Naive thymus-derived CD8-positive, alpha-beta T cell (primary cell): ENCODE measurements at regions not wholly inside any gene's neighbourhood (a gene's known extent, or its start where the extent isn't known, plus 50 kb on each side); places are given as distances from the start of the nearest gene placed in this dataset.

ENCODE experiments used
- ATAC-seq, 2 donors: fragments of 150-1000 bp; cut with Tn5 transposase in 1 of 2; sonication (Bioruptor Pico), chemical (Tn5 transposase) in 1 of 2; 1 replicate in 1 of 2; 2 replicates in 1 of 2; pipeline ENCODE4 v1.10.0; 2021; ENCODE audit warnings: mild to moderate bottlenecking in 2 of 2, moderate library complexity in 2 of 2
- POLR2A ChIA-PET: fragments of 350-600 bp; sonication (Branson Sonifier 250); formaldehyde crosslinking; loops from one replicate; lab custom pipeline; 2021; ENCODE audit warnings: antibody characterized with exemption; lab: Charles Lee
- DNase-seq, 10 donors: peaks; one replicate each; pipeline versions ENCODE4 v3.0.0 to v3.0.0-alpha.2; 2020 to 2022
- H3K27ac Mint-ChIP-seq, 10 donors: one replicate each; pipeline ENCODE4 v1.8.0; 2020 to 2022; ENCODE audit warnings: mild to moderate bottlenecking in 10 of 10, mixed read lengths in 10 of 10, moderate library complexity in 4 of 10, inconsistent platforms in 1 of 10
- H3K27me3 Mint-ChIP-seq, 5 donors: one replicate each; pipeline ENCODE4 v1.8.0; 2021 to 2022; ENCODE audit warnings: mixed read lengths in 5 of 5
- H3K36me3 Mint-ChIP-seq, 3 donors: one replicate each; pipeline ENCODE4 v1.8.0; 2020 to 2022; ENCODE audit warnings: mixed read lengths in 3 of 3, mild to moderate bottlenecking in 2 of 3, inconsistent platforms in 1 of 3
- H3K4me1 Mint-ChIP-seq, 4 donors: one replicate each; pipeline ENCODE4 v1.8.0; 2021 to 2022; ENCODE audit warnings: mixed read lengths in 4 of 4
- H3K4me3 Mint-ChIP-seq, 10 donors: one replicate each; pipeline ENCODE4 v1.8.0; 2020 to 2022; ENCODE audit warnings: mild to moderate bottlenecking in 10 of 10, mixed read lengths in 10 of 10, moderate library complexity in 6 of 10, inconsistent platforms in 1 of 10
- H3K9me3 Mint-ChIP-seq, 9 donors: one replicate each; pipeline ENCODE4 v1.8.0; 2020 to 2022; ENCODE audit warnings: mixed read lengths in 9 of 9, mild to moderate bottlenecking in 3 of 9, inconsistent platforms in 1 of 9, moderate library complexity in 1 of 9

- no peaks in the 10 kb centered on the region for H3K4me1 Mint-ChIP-seq
- POLR2A ChIA-PET = no interaction called here
- peaks cover 4 to 35% (median 25%) of the 10 kb centered on the region in 9 donors for H3K9me3 Mint-ChIP-seq
- no peak overlapping the region for H3K4me3 Mint-ChIP-seq
- no peak for ATAC-seq
- peaks cover 0 to 29% (median 20%) of the 10 kb centered on the region in 3 donors for H3K36me3 Mint-ChIP-seq
- H3K27me3 Mint-ChIP-seq = peaks cover 31 to 89% (median 41%) of the 10 kb centered on the region in 5 donors
- DNase-seq = no peak
- no peak overlapping the region for H3K27ac Mint-ChIP-seq
These were observed 397.7 kb upstream of the POU3F1 start for GRCh38 chr1:38444311-38444710.

- DNase-seq = no peak
- peaks cover 0 to 29% (median 20%) of the 10 kb centered on the region in 3 donors for H3K36me3 Mint-ChIP-seq
- peaks cover 18 to 57% (median 25%) of the 10 kb centered on the region in 5 donors for H3K27me3 Mint-ChIP-seq
- no peak overlapping the region for H3K4me3 Mint-ChIP-seq
- H3K27ac Mint-ChIP-seq = no peak overlapping the region
- no peaks in the 10 kb centered on the region for H3K4me1 Mint-ChIP-seq
- H3K9me3 Mint-ChIP-seq = peaks cover 4 to 40% (median 25%) of the 10 kb centered on the region in 9 donors
- no peak for ATAC-seq
- POLR2A ChIA-PET = no interaction called here
These were observed 393.8 kb upstream of the POU3F1 start for GRCh38 chr1:38440402-38440801.

GRCh38 chr1:38436749-38437148 lies 390.2 kb upstream of the POU3F1 start:
- ATAC-seq (no peak), DNase-seq (no peak)
- Mint-ChIP-seq H3K9me3 (peaks cover 2 to 24% (median 20%) of the 10 kb centered on the region in 9 donors), H3K36me3 (peaks cover 0 to 18% (median 17%) of the 10 kb centered on the region in 3 donors), H3K4me1 (peaks cover 0 to 2% (median 0%) of the 10 kb centered on the region in 4 donors), H3K27ac (no peak overlapping the region), H3K4me3 (no peak overlapping the region), H3K27me3 (peaks cover 4 to 41% (median 17%) of the 10 kb centered on the region in 5 donors)
- POLR2A ChIA-PET = no interaction called here

- H3K27me3 Mint-ChIP-seq = peaks cover 0 to 33% (median 19%) of the 10 kb centered on the region in 5 donors
- peaks cover 0 to 11% (median 11%) of the 10 kb centered on the region in 3 donors for H3K36me3 Mint-ChIP-seq
- POLR2A ChIA-PET = no interaction called here
- H3K4me3 Mint-ChIP-seq = no peak overlapping the region
- no peak overlapping the region for H3K27ac Mint-ChIP-seq
- ATAC-seq (no peak), DNase-seq (no peak)
- peaks cover 0 to 2% (median 0%) of the 10 kb centered on the region in 4 donors for H3K4me1 Mint-ChIP-seq
- peaks cover 0 to 17% (median 13%) of the 10 kb centered on the region in 9 donors for H3K9me3 Mint-ChIP-seq
These were observed 389.4 kb upstream of the POU3F1 start for GRCh38 chr1:38436006-38436405.

GRCh38 chr1:38433084-38433722 lies 386.6 kb upstream of the POU3F1 start:
- Mint-ChIP-seq H3K27me3 (peaks cover 2 to 22% (median 19%) of the 10 kb centered on the region in 5 donors), H3K4me3 (no peak overlapping the region), H3K36me3 (no peaks in the 10 kb centered on the region), H3K9me3 (peaks cover 0 to 2% (median 0%) of the 10 kb centered on the region in 9 donors), H3K4me1 (peaks cover 0 to 2% (median 0%) of the 10 kb centered on the region in 4 donors), H3K27ac (no peak overlapping the region)
- POLR2A ChIA-PET = no interaction called here
- ATAC-seq = no peak
- no peak for DNase-seq

- Mint-ChIP-seq H3K9me3 (no peaks in the 10 kb centered on the region), H3K27ac (no peak overlapping the region), H3K4me1 (peaks cover 0 to 2% (median 0%) of the 10 kb centered on the region in 4 donors), H3K27me3 (peaks cover 2 to 25% (median 19%) of the 10 kb centered on the region in 5 donors), H3K36me3 (no peaks in the 10 kb centered on the region), H3K4me3 (no peak overlapping the region)
- ATAC-seq (no peak), DNase-seq (no peak)
- POLR2A ChIA-PET = no interaction called here
These were observed 385.2 kb upstream of the POU3F1 start for GRCh38 chr1:38431535-38432376.

GRCh38 chr1:38430949-38431348 lies 384.4 kb upstream of the POU3F1 start:
- H3K9me3 Mint-ChIP-seq = no peaks in the 10 kb centered on the region
- H3K27ac Mint-ChIP-seq = no peak overlapping the region
- no peaks in the 10 kb centered on the region for H3K36me3 Mint-ChIP-seq
- POLR2A ChIA-PET = no interaction called here
- ATAC-seq (no peak), DNase-seq (no peak)
- no peak overlapping the region for H3K4me3 Mint-ChIP-seq
- H3K4me1 Mint-ChIP-seq = peaks cover 0 to 9% (median 0%) of the 10 kb centered on the region in 4 donors
- H3K27me3 Mint-ChIP-seq = peaks cover 7 to 33% (median 24%) of the 10 kb centered on the region in 5 donors

- Mint-ChIP-seq H3K27ac (no peak overlapping the region), H3K9me3 (peaks cover 5 to 27% (median 13%) of the 10 kb centered on the region in 9 donors), H3K27me3 (peaks cover 12 to 41% (median 36%) of the 10 kb centered on the region in 5 donors), H3K4me3 (no peak overlapping the region), H3K4me1 (peaks cover 0 to 7% (median 0%) of the 10 kb centered on the region in 4 donors), H3K36me3 (peaks cover 0 to 22% (median 1%) of the 10 kb centered on the region in 3 donors)
- no peak for DNase-seq
- POLR2A ChIA-PET = no interaction called here
- ATAC-seq = no peak
These were observed 378.1 kb upstream of the POU3F1 start for GRCh38 chr1:38424677-38425076.

- peaks cover 0 to 27% (median 1%) of the 10 kb centered on the region in 3 donors for H3K36me3 Mint-ChIP-seq
- H3K4me1 Mint-ChIP-seq = no peaks in the 10 kb centered on the region
- no peak overlapping the region for H3K27ac Mint-ChIP-seq
- H3K4me3 Mint-ChIP-seq = no peak overlapping the region
- H3K27me3 Mint-ChIP-seq = peaks cover 14 to 49% (median 36%) of the 10 kb centered on the region in 5 donors
- H3K9me3 Mint-ChIP-seq = peaks cover 8 to 32% (median 17%) of the 10 kb centered on the region in 9 donors
- no peak for ATAC-seq
- POLR2A ChIA-PET = interaction anchor here (0.6 kb wide), 1 partner anchor 177 kb away, joined by 5 read pairs; no protein-coding TSS in a partner anchor
- DNase-seq = no peak
These were observed 374.1 kb upstream of the POU3F1 start for GRCh38 chr1:38420666-38421065.

- Mint-ChIP-seq H3K27ac (no peak overlapping the region), H3K36me3 (peaks cover 0 to 30% (median 0%) of the 10 kb centered on the region in 3 donors), H3K9me3 (peaks cover 8 to 47% (median 32%) of the 10 kb centered on the region in 9 donors), H3K27me3 (peaks cover 11 to 49% (median 28%) of the 10 kb centered on the region in 5 donors), H3K4me3 (no peak overlapping the region), H3K4me1 (no peaks in the 10 kb centered on the region)
- DNase-seq (no peak), ATAC-seq (no peak)
- POLR2A ChIA-PET = no interaction called here
These were observed 371.8 kb upstream of the POU3F1 start for GRCh38 chr1:38418195-38419030.

GRCh38 chr1:38403667-38404066 lies 357.1 kb upstream of the POU3F1 start:
- H3K27me3 Mint-ChIP-seq = peaks cover 9 to 42% (median 16%) of the 10 kb centered on the region in 5 donors

GRCh38 chr1:38402230-38402815 lies 355.7 kb upstream of the POU3F1 start:
- no peaks in the 10 kb centered on the region for H3K4me1 Mint-ChIP-seq
- peaks cover 12 to 47% (median 28%) of the 10 kb centered on the region in 5 donors for H3K27me3 Mint-ChIP-seq
- H3K36me3 Mint-ChIP-seq = peaks cover 2 to 33% (median 6%) of the 10 kb centered on the region in 3 donors
- DNase-seq (no peak), ATAC-seq (no peak)
- POLR2A ChIA-PET = no interaction called here
- H3K9me3 Mint-ChIP-seq = peaks cover 8 to 60% (median 35%) of the 10 kb centered on the region in 9 donors
- peak overlapping the region in 1 of 10 donors; percentile 54 for H3K27ac Mint-ChIP-seq
- H3K4me3 Mint-ChIP-seq = no peak overlapping the region

More at GRCh38 chr1:38403667-38404066, 357.1 kb upstream of the POU3F1 start:
- Mint-ChIP-seq H3K4me3 (no peak overlapping the region), H3K36me3 (peaks cover 2 to 29% (median 6%) of the 10 kb centered on the region in 3 donors), H3K4me1 (no peaks in the 10 kb centered on the region), H3K27ac (no peak overlapping the region), H3K9me3 (peaks cover 7 to 56% (median 35%) of the 10 kb centered on the region in 9 donors)
- ATAC-seq (no peak), DNase-seq (no peak)
- POLR2A ChIA-PET = no interaction called here
